ENCODE measurements at regions not wholly inside any gene's neighbourhood (a gene's known extent, or its start where the extent isn't known, plus 50 kb on each side); places are given as distances from the start of the nearest gene placed in this dataset.
"Not testable (repeated sequence)": the region's sequence is repeated elsewhere in the genome, so short reads cannot be mapped to it uniquely, and the experiment has no call there.

- DNase-seq (ENCODE audit: low spot score): no peak
- no peak for FAIRE-seq
These were observed 249.1 kb upstream of the PGRMC2 start for GRCh38 chr4:128536746-128537145.

GRCh38 chr4:128535510-128535909, 247.9 kb upstream of the PGRMC2 start:
- FAIRE-seq; DNase-seq (ENCODE audit: low spot score): not testable (repeated sequence)

- FAIRE-seq (no peak), DNase-seq (ENCODE audit: low spot score) (peak; percentile 85)
These were observed 241.4 kb upstream of the PGRMC2 start for GRCh38 chr4:128528793-128529553.

GRCh38 chr4:128527946-128528576, 240.4 kb upstream of the PGRMC2 start:
- no peak for DNase-seq (ENCODE audit: low spot score)

GRCh38 chr4:128527351-128527750, 239.7 kb upstream of the PGRMC2 start:
- FAIRE-seq: no peak

More at GRCh38 chr4:128527946-128528576, 240.4 kb upstream of the PGRMC2 start:
- FAIRE-seq: no peak

GRCh38 chr4:128525992-128526630, 238.5 kb upstream of the PGRMC2 start:
- DNase-seq (ENCODE audit: low spot score): no peak
- FAIRE-seq: no peak

More at GRCh38 chr4:128527351-128527750, 239.7 kb upstream of the PGRMC2 start:
- DNase-seq (ENCODE audit: low spot score): no peak

GRCh38 chr4:128525387-128525786, 237.8 kb upstream of the PGRMC2 start:
- DNase-seq (ENCODE audit: low spot score): peak; percentile 42
- FAIRE-seq: no peak

GRCh38 chr4:128524311-128524710, 236.7 kb upstream of the PGRMC2 start:
- DNase-seq (ENCODE audit: low spot score) (peak; percentile 75), FAIRE-seq (no peak)

- FAIRE-seq (no peak), DNase-seq (ENCODE audit: low spot score) (peak; percentile 60)
These were observed 234.1 kb upstream of the PGRMC2 start for GRCh38 chr4:128521648-128522111.

GRCh38 chr4:128521156-128521555, 233.5 kb upstream of the PGRMC2 start:
- FAIRE-seq: no peak
- DNase-seq (ENCODE audit: low spot score): no peak

- FAIRE-seq (no peak), DNase-seq (ENCODE audit: low spot score) (no peak)
These were observed 231.7 kb upstream of the PGRMC2 start for GRCh38 chr4:128519163-128519830.

- FAIRE-seq (peak; percentile 5), DNase-seq (ENCODE audit: low spot score) (peak; percentile 86)
These were observed 230.3 kb upstream of the PGRMC2 start for GRCh38 chr4:128517739-128518510.

GRCh38 chr4:128517096-128517738, 229.6 kb upstream of the PGRMC2 start:
- FAIRE-seq: no peak
- DNase-seq (ENCODE audit: low spot score): no peak

- FAIRE-seq (no peak), DNase-seq (ENCODE audit: low spot score) (no peak)
These were observed 228.8 kb upstream of the PGRMC2 start for GRCh38 chr4:128516301-128516969.

GRCh38 chr4:128513664-128514484, 226.3 kb upstream of the PGRMC2 start:
- DNase-seq (ENCODE audit: low spot score) (no peak), FAIRE-seq (no peak)

GRCh38 chr4:128512767-128513322, 225.2 kb upstream of the PGRMC2 start:
- FAIRE-seq (no peak), DNase-seq (ENCODE audit: low spot score) (no peak)

GRCh38 chr4:128512161-128512560, 224.5 kb upstream of the PGRMC2 start:
- no peak for FAIRE-seq

GRCh38 chr4:128510850-128511249, 223.2 kb upstream of the PGRMC2 start:
- FAIRE-seq (no peak), DNase-seq (ENCODE audit: low spot score) (no peak)

More at GRCh38 chr4:128512161-128512560, 224.5 kb upstream of the PGRMC2 start:
- DNase-seq (ENCODE audit: low spot score): no peak
